Endothelial cell (in vitro differentiated cells): ENCODE measurements at regions not wholly inside any gene's neighbourhood (a gene's known extent, or its start where the extent isn't known, plus 50 kb on each side); places are given as distances from the start of the nearest gene placed in this dataset.

Source experiments
- DNase-seq: peaks from one replicate; pipeline ENCODE4 v3.0.0; 2021; ENCODE audit warnings: low spot score
- H3K27ac Mint-ChIP-seq: one replicate; pipeline ENCODE4 v1.8.0; 2021; ENCODE audit warnings: mixed read lengths, inconsistent platforms; ENCODE audit not compliant: unreplicated experiment
- H3K27me3 Mint-ChIP-seq: one replicate; pipeline ENCODE4 v1.8.0; 2021; ENCODE audit warnings: mild to moderate bottlenecking, moderate library complexity, mixed read lengths, inconsistent platforms; ENCODE audit not compliant: unreplicated experiment
- H3K36me3 Mint-ChIP-seq: one replicate; pipeline ENCODE4 v1.8.0; 2021; ENCODE audit warnings: mild to moderate bottlenecking, low read depth, mixed read lengths, inconsistent platforms; ENCODE audit not compliant: unreplicated experiment
- H3K4me1 Mint-ChIP-seq: one replicate; pipeline ENCODE4 v1.8.0; 2021; ENCODE audit warnings: mild to moderate bottlenecking, mixed read lengths, inconsistent platforms; ENCODE audit not compliant: unreplicated experiment
- H3K4me3 Mint-ChIP-seq: one replicate; pipeline ENCODE4 v1.8.0; 2021; ENCODE audit warnings: mild to moderate bottlenecking, mixed read lengths, inconsistent platforms; ENCODE audit not compliant: unreplicated experiment
- H3K9me3 Mint-ChIP-seq: one replicate; pipeline ENCODE4 v1.8.0; 2021; ENCODE audit warnings: mixed read lengths, inconsistent platforms; ENCODE audit not compliant: unreplicated experiment
- CTCF ChIP-seq: fragments of 200-600 bp; sonication (generic); IDR thresholded peaks from one replicate; pipeline ENCODE4 v1.5.0; 2021; ENCODE audit warnings: antibody characterized with exemption; ENCODE audit not compliant: unreplicated experiment

GRCh38 chr12:71008616-71009015 is 88.1 kb upstream of the PTPRR start:
- H3K27ac Mint-ChIP-seq: no peak overlapping the region
- H3K4me1 Mint-ChIP-seq: peaks cover 51% of the 10 kb centered on the region

GRCh38 chr12:71007781-71008404 is 87.4 kb upstream of the PTPRR start:
- Mint-ChIP-seq H3K27ac (no peak overlapping the region), H3K4me3 (no peak overlapping the region), H3K27me3 (peaks cover 3% of the 10 kb centered on the region), H3K4me1 (peaks cover 57% of the 10 kb centered on the region), H3K9me3 (no peaks in the 10 kb centered on the region), H3K36me3 (no peaks in the 10 kb centered on the region)
- no peak for TF ChIP-seq CTCF
- DNase-seq: no peak

More at GRCh38 chr12:71008616-71009015, 88.1 kb upstream of the PTPRR start:
- Mint-ChIP-seq H3K27me3 (peaks cover 1% of the 10 kb centered on the region), H3K4me3 (no peak overlapping the region), H3K36me3 (no peaks in the 10 kb centered on the region), H3K9me3 (no peaks in the 10 kb centered on the region)
- DNase-seq: no peak
- TF ChIP-seq CTCF: no peak

- Mint-ChIP-seq H3K4me3 (no peak overlapping the region), H3K36me3 (no peaks in the 10 kb centered on the region), H3K9me3 (no peaks in the 10 kb centered on the region), H3K4me1 (peaks cover 57% of the 10 kb centered on the region), H3K27me3 (peaks cover 3% of the 10 kb centered on the region), H3K27ac (peak overlapping the region; percentile 40)
- TF ChIP-seq CTCF: no peak
- DNase-seq: no peak
These were observed 86.5 kb upstream of the PTPRR start for GRCh38 chr12:71007020-71007419.

- no peak for TF ChIP-seq CTCF
- DNase-seq: no peak
- Mint-ChIP-seq H3K36me3 (no peaks in the 10 kb centered on the region), H3K9me3 (no peaks in the 10 kb centered on the region), H3K4me1 (peaks cover 70% of the 10 kb centered on the region), H3K27me3 (peaks cover 4% of the 10 kb centered on the region), H3K27ac (no peak overlapping the region), H3K4me3 (no peak overlapping the region)
These were observed 84.6 kb upstream of the PTPRR start for GRCh38 chr12:71005166-71005565.

- peaks cover 66% of the 10 kb centered on the region for H3K4me1 Mint-ChIP-seq
- H3K27ac Mint-ChIP-seq: no peak overlapping the region
- H3K27me3 Mint-ChIP-seq: peaks cover 5% of the 10 kb centered on the region
These were observed 84.0 kb upstream of the PTPRR start for GRCh38 chr12:71004578-71004977.

More at GRCh38 chr12:71004578-71004977, 84.0 kb upstream of the PTPRR start:
- Mint-ChIP-seq H3K9me3 (no peaks in the 10 kb centered on the region), H3K36me3 (no peaks in the 10 kb centered on the region), H3K4me3 (no peak overlapping the region)
- TF ChIP-seq CTCF: no peak
- no peak for DNase-seq
